NCI-H748 (cell line): ENCODE measurements at regions not wholly inside any gene's neighbourhood (a gene's known extent, or its start where the extent isn't known, plus 50 kb on each side); places are given as distances from the start of the nearest gene placed in this dataset.
"Not testable (repeated sequence)": the region's sequence is repeated elsewhere in the genome, so short reads cannot be mapped to it uniquely, and the experiment has no call there.

ENCODE experiments used
- DNase-seq: peaks from one replicate; lab custom pipeline; 2025; ENCODE audit not compliant: unreplicated experiment; lab: John Stamatoyannopoulos, UW

DNA sequence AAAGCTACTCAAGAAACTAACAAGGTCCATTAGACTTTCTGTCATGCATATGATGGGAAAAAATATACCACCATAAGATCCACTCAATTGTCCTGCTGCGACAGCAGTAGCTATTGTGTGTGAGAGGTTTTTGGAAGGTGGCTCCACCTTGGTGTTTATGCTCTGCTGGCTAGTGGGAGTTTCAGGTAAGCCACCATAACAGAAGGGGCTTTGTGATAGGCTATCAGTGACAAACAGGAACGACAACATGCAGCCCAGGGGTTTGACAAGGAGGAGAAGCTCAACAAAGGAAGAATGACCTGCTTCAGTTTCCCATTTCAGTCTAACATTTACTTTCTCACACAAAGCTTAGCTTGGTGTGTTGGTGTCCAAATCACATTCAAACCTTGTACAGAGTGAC lies 182.6 kb downstream of the ATOH1 start:
- DNase-seq: no peak

DNA sequence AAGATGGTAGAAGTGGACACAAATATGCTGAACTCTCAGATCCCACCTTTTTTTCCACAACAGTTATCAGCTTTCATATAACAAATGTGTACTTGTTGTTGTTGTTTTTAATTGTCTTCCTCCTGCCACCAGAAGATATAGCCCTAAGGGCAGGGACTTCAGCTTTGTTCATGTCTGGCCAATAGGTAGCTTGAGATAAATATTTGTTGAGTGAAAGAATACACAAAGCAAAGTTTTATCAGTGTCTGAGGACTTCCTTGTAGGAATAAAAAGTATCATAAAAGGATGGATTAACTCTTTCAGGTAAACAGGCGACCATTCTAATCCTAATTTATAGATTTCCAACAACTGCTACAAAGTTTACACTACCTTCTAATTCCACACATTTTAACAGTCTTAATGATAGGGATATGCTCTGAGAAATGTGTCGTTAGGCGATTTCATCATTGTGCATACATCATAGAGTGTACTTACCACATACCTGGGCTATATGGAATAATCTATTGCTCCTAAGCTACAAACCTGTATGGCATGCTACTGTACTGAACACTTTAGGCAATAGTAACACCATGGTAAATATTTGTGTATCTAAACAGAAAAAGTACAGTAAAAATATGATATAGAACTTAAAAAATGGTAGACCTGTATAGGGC lies 186.1 kb downstream of the ATOH1 start:
- no peak for DNase-seq

DNA sequence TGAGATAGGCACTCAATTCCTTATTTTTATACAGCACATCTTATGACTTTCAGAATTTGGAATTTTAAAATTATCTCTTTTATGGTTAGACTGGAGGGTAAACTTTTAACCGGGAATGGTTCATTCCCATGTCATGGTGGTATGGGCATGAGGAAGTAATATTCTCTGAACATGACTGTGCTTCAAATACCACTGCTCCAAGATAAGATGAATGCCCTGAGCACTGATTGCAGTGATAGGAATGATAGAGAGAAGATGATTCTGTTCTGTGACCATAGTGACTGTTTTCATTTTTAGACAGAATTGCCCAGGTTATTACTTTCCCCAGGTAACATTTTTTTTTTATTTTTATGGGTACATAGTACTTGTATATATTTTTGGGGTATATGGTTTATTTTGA lies 187.4 kb downstream of the ATOH1 start:
- DNase-seq: no peak

DNA sequence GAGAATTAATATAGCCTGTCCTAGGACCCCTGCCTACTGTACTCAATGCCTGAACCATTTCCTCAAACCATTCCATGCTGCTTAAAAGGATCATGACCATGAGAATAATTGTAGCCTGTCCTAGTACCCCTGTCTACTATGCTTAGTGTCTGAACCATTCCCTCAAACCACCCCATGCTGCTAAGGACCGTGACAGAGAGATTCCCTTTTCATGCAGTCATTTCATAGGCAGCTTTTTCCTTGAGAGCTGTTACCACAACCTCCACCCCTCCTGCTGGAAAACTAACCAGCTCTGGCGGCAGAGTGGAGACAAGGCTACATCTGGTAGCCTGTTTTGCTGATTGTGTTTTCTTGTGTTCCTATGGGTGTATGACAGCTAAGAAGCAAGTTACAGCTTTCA lies 174.9 kb upstream of the SMARCAD1 start:
- no peak for DNase-seq

DNA sequence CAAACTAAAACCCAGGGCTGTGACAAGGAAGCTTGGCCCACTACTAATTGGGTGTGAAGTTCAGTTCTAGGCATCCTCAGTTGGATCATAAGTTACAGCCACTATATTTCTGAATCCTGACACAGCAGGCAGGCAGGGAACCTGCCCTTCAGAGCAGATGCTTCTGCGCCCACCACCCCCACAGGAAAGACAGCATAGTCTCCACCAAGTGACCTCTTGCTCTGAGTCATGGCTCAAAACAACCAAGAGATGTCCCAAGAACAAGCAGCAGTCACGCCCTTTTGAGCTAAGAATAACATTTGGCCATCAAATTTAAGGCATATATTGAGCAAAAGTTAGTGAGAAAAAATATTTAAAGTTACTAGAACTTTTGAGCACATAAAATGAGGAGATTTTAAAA lies 170.7 kb upstream of the SMARCAD1 start:
- no peak for DNase-seq

DNA sequence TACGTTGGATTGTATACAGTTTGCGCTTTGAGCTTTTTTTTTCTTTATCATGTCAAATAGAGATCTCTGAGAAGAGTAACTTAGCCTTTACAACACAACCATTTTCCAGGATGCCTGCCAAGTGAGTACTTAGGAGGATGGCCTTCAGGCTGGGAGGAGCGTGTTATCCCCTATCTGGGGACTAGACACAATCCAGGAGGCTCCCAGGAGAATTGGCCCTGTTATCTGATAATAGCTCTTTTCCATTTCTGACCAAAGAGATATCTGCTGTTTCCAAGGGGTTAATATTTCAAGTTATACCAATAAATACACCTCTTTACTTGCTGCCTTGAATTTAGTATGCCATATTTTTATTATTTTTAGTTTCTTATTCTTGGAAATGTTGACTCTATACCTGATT lies 169.5 kb upstream of the SMARCAD1 start:
- no peak for DNase-seq

DNA sequence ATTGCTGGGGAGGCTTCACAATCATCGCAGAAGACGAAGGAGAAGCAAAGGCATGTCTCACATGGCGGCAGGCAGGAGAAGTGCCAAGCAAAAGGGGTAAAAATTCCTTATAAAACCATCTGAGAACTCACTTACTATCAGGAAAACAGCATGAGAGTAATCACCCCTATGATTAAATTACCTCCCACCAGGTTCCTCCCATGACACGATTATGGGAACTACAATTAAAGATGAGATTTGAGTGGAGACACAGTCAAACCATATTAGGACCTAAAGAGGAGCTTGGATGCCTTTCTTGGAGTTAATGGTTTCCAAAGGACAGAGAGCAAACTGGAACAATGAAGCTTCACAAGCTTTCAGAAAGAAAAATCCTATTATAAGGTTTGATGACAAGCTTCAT lies 168.4 kb upstream of the SMARCAD1 start:
- DNase-seq: no peak

DNA sequence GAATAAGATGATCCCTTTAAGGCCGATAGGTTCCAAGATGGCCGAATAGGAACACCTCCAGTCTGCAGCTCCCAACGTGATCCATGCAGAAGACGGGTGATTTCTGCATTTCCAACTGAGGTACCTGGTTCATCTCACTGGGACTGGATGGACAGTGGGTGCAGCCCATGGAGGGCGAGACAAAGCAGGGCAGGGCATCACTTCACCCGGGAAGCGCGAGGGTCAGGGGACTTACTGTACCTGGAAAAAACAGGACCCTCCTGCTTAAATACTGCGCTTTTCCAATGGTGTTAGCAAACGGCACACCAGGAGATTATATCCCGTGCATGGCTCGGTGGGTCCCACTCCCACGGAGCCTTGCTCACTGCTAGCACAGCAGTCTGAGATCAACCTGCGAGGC lies 163.2 kb upstream of the SMARCAD1 start:
- not testable (repeated sequence) for DNase-seq

DNA sequence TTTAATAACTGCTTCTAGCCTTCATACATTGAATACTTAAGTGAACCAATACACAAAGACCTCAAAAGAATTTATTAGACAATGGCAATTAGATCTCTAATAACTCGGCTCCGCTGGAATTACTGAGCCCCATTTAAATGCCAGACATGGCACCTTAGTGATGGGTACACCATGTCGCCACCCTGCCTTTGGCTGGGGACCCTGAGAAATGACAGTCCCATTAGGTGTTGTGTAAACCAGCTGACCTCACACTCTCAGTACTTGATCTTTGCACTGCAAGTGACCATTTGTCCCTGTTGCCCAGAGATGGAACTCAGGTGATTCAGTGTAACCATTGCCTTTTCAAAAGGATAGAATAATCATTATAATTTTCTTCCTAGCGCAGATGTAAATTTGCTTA lies 144.6 kb upstream of the SMARCAD1 start:
- no peak for DNase-seq

DNA sequence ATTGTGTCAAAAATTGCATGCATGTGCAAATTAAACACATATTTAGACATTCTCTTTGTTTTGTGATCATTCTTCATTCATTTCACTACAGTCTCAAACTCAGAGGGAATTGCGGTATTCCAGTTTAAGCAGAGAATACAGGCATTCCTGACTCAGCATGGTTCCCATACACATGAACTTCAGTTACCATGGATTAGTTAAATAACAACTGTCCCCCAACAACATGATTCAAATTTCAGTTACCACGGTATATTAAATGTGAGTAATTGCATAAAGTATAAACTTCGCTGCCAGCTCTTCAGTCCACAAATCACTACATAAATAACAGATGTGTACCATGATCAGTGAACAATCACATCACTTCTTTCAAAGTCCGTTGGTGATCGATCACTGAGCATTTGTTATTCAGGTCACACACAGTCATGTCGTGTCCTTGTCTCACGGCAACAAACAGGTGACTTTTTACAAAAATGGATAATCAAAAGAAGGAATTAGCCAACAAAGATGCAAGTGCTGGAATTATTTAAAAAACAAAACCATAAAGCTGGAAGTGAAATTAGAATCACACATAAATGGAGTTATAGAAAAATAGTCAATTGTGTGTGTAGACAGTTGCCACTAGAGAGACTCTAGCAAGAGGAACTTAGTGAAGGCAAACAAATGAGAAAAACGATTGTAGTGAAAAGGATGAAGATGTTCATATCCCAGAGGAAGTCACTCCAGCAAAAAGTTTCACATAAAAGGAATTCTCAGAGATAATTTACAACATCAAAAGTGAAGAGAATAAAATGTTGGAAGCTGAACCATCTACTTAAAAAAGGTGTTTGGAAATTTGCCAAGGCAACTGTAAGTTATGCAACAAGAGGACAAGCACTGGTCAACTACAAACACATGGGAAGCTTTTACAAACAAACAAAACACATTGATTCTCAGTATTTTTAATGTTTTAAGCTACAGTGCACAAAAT lies 138.6 kb upstream of the SMARCAD1 start:
- no peak for DNase-seq

DNA sequence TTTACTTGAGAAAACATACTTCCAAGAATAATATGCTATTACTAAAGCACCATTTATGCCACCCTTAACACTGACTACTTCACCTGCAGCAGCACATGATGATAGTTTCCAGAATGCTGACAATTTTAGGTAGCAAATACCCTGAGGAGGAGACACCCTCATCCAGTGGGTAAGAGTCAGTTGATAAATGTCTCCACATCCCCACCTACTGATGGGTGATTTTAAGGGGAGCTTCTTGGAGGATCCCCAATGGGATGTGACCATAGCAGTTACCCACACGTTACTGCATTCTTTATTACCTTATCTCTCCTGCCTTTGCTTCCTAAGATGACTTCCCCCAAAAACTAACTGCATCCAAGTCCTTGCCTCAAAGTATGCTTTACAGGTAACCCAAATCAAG lies 131.2 kb upstream of the SMARCAD1 start:
- DNase-seq: peak; percentile 11

DNA sequence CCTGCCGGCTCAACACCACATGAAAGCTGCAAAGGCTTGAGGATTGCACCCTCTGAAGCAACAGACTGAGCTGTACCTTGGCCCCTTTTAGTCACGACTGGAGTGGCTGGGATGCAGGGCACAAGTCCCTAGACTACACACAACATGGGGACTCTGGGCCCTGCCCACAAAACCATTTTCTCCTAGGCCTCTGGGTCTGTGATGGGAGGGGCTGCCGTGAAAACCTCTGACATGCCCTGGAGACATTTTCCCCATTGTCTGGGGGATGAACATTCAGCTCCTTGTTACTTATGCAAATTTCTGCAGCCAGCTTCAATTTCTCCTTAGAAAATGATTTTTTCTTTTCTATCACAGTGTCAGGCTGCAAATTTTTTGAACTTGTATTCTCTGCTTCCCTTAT lies 123.5 kb upstream of the SMARCAD1 start:
- DNase-seq: no peak

DNA sequence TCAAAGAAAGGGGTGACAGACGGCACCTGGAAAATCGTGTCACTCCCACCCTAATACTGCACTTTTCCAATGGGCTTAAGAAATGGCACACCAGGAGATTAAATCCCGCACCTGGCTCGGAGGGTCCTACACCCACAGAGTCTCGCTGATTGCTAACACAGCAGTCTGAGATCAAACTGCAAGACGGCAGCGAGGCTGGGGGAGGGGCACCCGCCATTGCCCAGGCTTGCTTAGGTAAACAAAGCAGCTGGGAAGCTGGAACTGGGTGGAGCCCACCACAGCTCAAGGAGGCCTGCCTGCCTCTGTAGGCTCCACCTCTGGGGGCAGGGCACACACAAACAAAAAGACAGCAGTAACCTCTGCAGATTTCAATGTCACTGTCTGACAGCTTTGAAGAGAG lies 108.5 kb upstream of the SMARCAD1 start:
- not testable (repeated sequence) for DNase-seq

DNA sequence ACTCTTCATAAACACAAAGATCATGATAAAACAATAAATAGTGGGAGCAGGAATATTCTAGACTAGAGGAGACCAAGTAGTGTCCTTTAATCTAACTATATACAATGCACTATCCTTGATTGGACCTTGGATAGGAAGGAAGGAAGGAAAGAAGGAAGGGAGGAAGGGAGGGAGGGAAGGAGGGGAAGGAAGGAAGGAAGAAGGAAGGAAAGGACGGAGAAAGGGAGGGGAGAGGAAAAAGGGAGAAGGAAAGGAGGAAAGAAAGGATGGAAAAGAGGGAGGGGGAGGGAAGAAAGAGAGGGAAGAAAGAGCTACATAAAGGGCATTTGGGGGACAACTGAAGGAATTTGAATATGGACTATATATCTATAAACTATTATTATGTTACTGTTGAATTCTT lies 95.0 kb upstream of the SMARCAD1 start:
- no peak for DNase-seq

DNA sequence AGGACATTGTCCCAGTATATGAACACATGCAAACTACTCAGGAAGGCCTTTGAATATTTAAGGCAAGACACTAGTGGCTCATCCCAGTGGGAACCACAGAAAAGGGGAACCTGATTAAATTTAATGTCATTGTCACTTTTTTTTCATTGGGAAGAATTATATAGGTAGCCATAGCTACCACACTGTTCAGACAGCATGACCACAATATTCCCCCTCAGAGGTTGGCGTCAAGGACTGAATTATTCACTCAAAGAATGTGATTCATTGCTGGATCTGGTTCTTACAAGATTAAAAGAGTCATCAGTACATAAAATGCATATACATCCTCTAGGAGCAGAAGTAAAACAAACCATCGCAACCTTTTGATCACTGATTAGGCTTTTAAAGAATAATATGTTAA lies 92.0 kb upstream of the SMARCAD1 start:
- no peak for DNase-seq

DNA sequence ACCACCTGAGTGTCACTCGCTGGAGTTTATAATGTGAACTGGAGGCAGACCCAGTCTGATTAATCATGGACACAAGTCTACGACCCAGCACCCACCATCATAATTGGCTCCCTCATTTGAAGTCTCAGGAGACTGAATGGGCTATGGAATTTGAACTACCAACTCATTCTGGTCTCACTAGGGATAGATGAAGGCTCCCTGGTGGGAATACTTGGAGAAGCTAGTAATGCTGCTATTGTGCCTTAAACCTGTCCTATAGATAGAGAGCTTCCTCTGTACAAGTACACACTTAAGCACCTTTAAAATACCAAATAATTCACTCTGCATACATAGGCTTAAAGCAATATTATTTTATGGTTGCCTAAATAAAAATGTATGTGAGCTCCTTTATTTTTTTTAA lies 90.8 kb upstream of the SMARCAD1 start:
- DNase-seq: no peak

DNA sequence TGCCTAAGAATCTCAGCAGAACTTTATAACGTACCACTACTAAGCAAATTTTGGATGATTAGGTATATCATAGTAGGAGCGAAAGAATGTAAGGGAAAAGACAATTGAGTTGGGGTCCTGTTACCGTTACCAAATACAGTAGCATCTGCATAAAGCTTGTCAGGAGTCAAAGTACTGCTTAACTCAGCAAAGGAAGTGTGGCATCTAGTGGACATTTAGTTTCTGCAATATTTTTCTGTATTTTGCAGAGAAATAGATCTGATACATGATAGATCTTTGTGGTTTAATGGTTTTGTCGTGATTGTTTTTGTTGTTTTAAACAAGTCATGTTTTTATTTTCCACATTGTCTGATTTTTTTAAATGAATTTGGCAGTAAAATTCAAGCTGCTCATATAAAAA lies 81.0 kb upstream of the SMARCAD1 start:
- peak; percentile 2 for DNase-seq

DNA sequence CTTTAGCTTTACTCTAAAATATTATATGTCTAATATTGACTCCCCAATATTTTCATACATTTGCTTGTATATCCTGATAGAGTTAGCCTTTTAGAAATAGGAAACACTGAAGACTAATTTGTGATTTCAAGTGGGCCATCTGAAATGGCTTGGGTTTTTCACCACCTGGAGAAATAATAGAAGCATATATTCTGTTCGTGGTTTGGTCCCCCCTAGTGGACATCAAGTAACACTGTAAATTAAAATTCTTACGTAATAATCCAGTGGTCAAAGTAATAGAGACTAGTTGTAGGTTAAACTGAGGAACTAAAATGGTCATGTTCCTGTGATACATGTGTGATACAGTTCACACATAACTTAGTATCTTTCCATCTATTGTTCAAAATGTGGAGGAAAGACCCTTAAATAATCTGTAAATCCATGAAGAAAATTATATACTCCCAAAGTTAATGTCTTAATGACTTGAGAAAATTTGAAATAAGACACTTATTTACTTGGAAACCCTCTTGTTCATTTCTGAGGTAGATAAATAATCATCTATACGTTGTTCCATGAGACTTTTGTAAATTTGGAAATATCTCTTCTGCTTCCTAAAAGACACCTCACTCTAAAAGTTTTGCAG lies 79.8 kb upstream of the SMARCAD1 start:
- DNase-seq: peak; percentile 31

DNA sequence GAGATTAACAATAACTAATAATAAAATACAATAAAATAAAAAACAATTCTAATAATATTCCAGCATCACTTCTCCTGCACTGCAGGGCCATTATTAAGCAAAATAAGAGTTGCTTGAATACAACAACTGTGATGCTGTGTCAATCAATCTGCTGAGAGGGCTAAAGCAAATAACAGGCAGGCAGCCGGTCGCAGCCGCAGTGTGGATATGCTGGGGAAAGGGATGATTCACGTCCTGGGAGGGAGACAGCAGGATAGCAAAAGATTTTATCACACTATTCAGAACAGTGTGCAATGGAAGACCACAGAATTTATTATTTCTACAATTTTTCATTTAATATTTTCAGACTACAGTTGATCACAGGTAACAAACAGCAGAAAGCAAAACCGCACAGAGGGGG lies 76.5 kb upstream of the SMARCAD1 start:
- DNase-seq: no peak

DNA sequence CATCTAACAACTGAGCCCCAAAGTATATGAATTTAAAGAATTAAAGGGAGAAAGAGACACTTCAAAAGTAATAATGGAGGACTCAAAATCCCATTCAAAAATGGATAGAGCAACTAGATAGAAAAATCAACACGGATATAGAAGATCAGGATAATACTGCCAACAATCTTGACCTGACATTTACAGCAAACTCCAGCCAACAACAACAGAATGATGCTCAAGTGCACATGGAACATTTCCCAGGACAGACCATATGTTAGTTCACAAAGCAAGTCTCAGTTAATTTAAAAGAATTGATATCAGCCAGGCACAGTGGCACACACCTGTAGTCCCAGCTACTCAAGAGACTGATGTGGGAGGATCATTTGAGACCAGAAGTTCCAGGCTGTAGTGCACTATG lies 72.0 kb upstream of the SMARCAD1 start:
- DNase-seq: no peak

DNA sequence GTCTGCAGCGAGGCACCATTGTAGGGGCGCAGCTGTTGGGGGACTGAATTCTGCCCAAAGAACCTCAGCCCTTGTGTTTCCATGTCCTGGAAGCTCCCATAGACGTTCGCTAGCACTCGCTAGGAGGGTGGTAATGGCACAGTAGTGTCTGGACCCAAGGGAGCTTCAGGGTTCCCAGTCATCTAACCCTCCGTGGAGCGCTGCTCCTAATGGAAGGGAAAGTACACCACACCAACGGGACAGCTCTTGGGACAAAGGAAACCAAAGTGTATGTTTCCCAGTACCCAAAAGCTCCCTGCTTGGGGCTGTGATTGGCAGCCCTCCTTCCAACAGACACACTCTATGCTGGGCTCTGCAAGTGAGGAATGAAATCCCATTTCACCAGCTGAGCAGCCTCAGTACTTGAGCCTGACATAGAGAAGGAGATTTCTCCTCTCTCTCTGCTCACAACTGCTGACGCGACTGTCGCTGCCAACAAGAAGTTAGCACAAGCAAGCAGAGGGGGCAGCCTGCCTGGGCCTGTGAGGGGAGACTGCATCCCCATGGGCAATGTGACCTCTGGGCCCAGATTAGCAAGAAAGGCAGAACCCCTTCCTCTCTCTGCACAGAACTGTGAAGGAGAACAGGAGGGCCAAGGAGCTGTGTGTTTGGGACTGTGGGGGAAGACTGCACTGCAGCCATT lies 67.6 kb upstream of the SMARCAD1 start:
- DNase-seq: no peak
